H1 (cell line): ENCODE measurements at regions not wholly inside any gene's neighbourhood (a gene's known extent, or its start where the extent isn't known, plus 50 kb on each side); places are given as distances from the start of the nearest gene placed in this dataset.

Experiments used
- CTCF ChIA-PET: fragments of 300-600 bp; sonication (Branson Sonifier 250); formaldehyde crosslinking; loops from one replicate; lab custom pipeline; 2021; ENCODE audit not compliant: partially characterized antibody; lab: Charles Lee
- POLR2A ChIA-PET: fragments of 300-600 bp; sonication (Branson Sonifier 250); formaldehyde crosslinking; loops from one replicate; lab custom pipeline; 2021; ENCODE audit warnings: inconsistent platforms; ENCODE audit not compliant: partially characterized antibody; lab: Charles Lee
- DNase-seq, 2 experiments: peaks; one replicate each; pipeline versions ENCODE4 v3.0.0 to v3.0.0-alpha.2; 2010 to 2022; ENCODE audit warnings: low spot score in 2 of 2, low read depth in 1 of 2, mixed read lengths in 1 of 2
- FAIRE-seq: peaks from 2 replicates; lab custom pipeline; 2011; peaks lifted over from hg19 to GRCh38; lab: Jason Lieb, UNC
- H2AFZ ChIP-seq: 2 replicates; pipeline ENCODE4 v1.8.1; 2012; ENCODE audit warnings: low read length, inconsistent platforms
- H2AK5ac ChIP-seq: 2 replicates; pipeline ENCODE4 v1.6.1; 2013; ENCODE audit warnings: low read depth, low read length
- H2BK120ac ChIP-seq: replicated peaks from 2 replicates; pipeline ENCODE3; 2013; ENCODE audit warnings: low read depth, low read length, inconsistent platforms
- H2BK12ac ChIP-seq: 2 replicates; pipeline ENCODE4 v1.6.1; 2013; ENCODE audit warnings: low read depth, low read length
- H2BK15ac ChIP-seq: 2 replicates; pipeline ENCODE4 v1.6.1; 2013; ENCODE audit warnings: low read length
- H2BK20ac ChIP-seq: 2 replicates; pipeline ENCODE4 v1.6.1; 2013; ENCODE audit warnings: low read length
- H2BK5ac ChIP-seq: 2 replicates; pipeline ENCODE4 v1.6.1; 2013; ENCODE audit warnings: low read depth, low read length
- H3K14ac ChIP-seq: 2 replicates; pipeline ENCODE4 v1.6.1; 2013; ENCODE audit warnings: inconsistent platforms; ENCODE audit not compliant: insufficient read length
- H3K18ac ChIP-seq: 2 replicates; pipeline ENCODE4 v1.6.1; 2013; ENCODE audit warnings: low read length; ENCODE audit errors: extremely low read depth
- H3K23ac ChIP-seq: 2 replicates; pipeline ENCODE4 v1.6.1; 2013; ENCODE audit warnings: inconsistent platforms; ENCODE audit not compliant: insufficient read length
- H3K23me2 ChIP-seq: 2 replicates; pipeline ENCODE4 v1.6.1; 2013; ENCODE audit warnings: low read depth, low read length
- H3K27ac ChIP-seq: 2 replicates; pipeline ENCODE4 v1.6.1; 2011; ENCODE audit warnings: low read depth, low read length, inconsistent platforms
- H3K27me3 ChIP-seq, 4 experiments: replicated peaks in 1 of 4; 1 replicate in 1 of 4; 2 replicates in 3 of 4; pipeline versions ENCODE4 v1.6.1 to v1.8.1; 2011 to 2013; ENCODE audit warnings: low read length in 3 of 4, mild to moderate bottlenecking in 3 of 4, inconsistent platforms in 2 of 4, mixed read lengths in 2 of 4, moderate library complexity in 1 of 4; ENCODE audit not compliant: control insufficient read depth in 3 of 4, insufficient read depth in 3 of 4; ENCODE audit errors: extremely low read depth in 1 of 4
- H3K36me3 ChIP-seq, 4 experiments: 2 replicates each; pipeline versions ENCODE4 v1.6.1 to v1.8.1; 2011 to 2013; ENCODE audit warnings: mild to moderate bottlenecking in 4 of 4, low read length in 3 of 4, moderate library complexity in 2 of 4, control low read depth in 1 of 4, inconsistent platforms in 1 of 4; ENCODE audit not compliant: insufficient read depth in 4 of 4, control insufficient read depth in 2 of 4
- H3K4ac ChIP-seq: replicated peaks from 2 replicates; pipeline ENCODE3; 2013; ENCODE audit warnings: low read length, low read depth, mixed read lengths, inconsistent platforms; ENCODE audit not compliant: insufficient read length
- H3K4me1 ChIP-seq, 4 experiments: replicated peaks in 1 of 4; 1 replicate in 1 of 4; 2 replicates in 3 of 4; pipeline versions ENCODE4 v1.6.1 to v1.8.1; 2011 to 2013; ENCODE audit warnings: low read length in 3 of 4, inconsistent platforms in 2 of 4, mixed read lengths in 1 of 4; ENCODE audit not compliant: insufficient read depth in 4 of 4, control insufficient read depth in 3 of 4
- H3K4me2 ChIP-seq, 2 experiments: 2 replicates each; pipeline versions ENCODE4 v1.6.1 to v1.8.1; 2011 to 2013; ENCODE audit warnings: low read depth in 2 of 2, low read length in 2 of 2, control low read depth in 1 of 2, inconsistent platforms in 1 of 2, mild to moderate bottlenecking in 1 of 2; ENCODE audit not compliant: insufficient read depth in 1 of 2
- H3K4me3 ChIP-seq, 4 experiments: fragments of 200-600, 300-600 bp in 1 of 4; sonication (generic), shearing (Covaris generic), sonication (Bioruptor Twin) in 1 of 4; 2 replicates each; pipeline versions ENCODE4 v1.5.1 to v1.8.1; 2011 to 2016; ENCODE audit warnings: low read length in 4 of 4, low read depth in 3 of 4, control low read depth in 2 of 4, inconsistent platforms in 2 of 4, mild to moderate bottlenecking in 2 of 4, mixed read lengths in 1 of 4, moderate library complexity in 1 of 4; ENCODE audit not compliant: insufficient read depth in 2 of 4; ENCODE audit errors: extremely low read depth in 1 of 4
- H3K56ac ChIP-seq: replicated peaks from 2 replicates; pipeline ENCODE3; 2013; ENCODE audit warnings: low read depth, mild to moderate bottlenecking, mixed read lengths, low read length, inconsistent platforms; ENCODE audit not compliant: insufficient read length
- H3K79me1 ChIP-seq: 2 replicates; pipeline ENCODE4 v1.6.1; 2013; ENCODE audit warnings: low read depth, low read length, control low read depth
- H3K79me2 ChIP-seq, 2 experiments: 2 replicates each; pipeline versions ENCODE4 v1.6.1 to v1.8.1; 2012 to 2013; ENCODE audit warnings: low read length in 2 of 2, mild to moderate bottlenecking in 2 of 2, inconsistent platforms in 1 of 2; ENCODE audit not compliant: insufficient read depth in 2 of 2, control insufficient read depth in 1 of 2
- H3K9ac ChIP-seq, 4 experiments: replicated peaks in 1 of 4; 1 replicate in 1 of 4; 2 replicates in 3 of 4; pipeline versions ENCODE4 v1.6.1 to v1.8.1; 2011 to 2013; ENCODE audit warnings: low read depth in 3 of 4, low read length in 3 of 4, control low read depth in 2 of 4, mild to moderate bottlenecking in 2 of 4, moderate library complexity in 2 of 4, inconsistent platforms in 1 of 4; ENCODE audit errors: extremely low read depth in 1 of 4
- H3K9me3 ChIP-seq, 2 experiments: 2 replicates each; pipeline versions ENCODE4 v1.6.1 to v1.8.1; 2012 to 2013; ENCODE audit warnings: mild to moderate bottlenecking in 2 of 2, moderate library complexity in 2 of 2, control low read depth in 1 of 2, inconsistent platforms in 1 of 2, low read depth in 1 of 2, low read length in 1 of 2, mixed read lengths in 1 of 2; ENCODE audit not compliant: insufficient read depth in 2 of 2
- H4K20me1 ChIP-seq, 2 experiments: replicated peaks in 1 of 2; 2 replicates each; pipeline versions ENCODE3 to v1.8.1; 2011 to 2013; ENCODE audit warnings: inconsistent platforms in 2 of 2, low read length in 2 of 2, mild to moderate bottlenecking in 1 of 2; ENCODE audit not compliant: insufficient read depth in 2 of 2, control insufficient read depth in 1 of 2
- H4K5ac ChIP-seq: 2 replicates; pipeline ENCODE4 v1.6.1; 2013; ENCODE audit warnings: low read length, low read depth, mixed read lengths, inconsistent platforms; ENCODE audit not compliant: insufficient read length
- H4K8ac ChIP-seq: 2 replicates; pipeline ENCODE4 v1.8.0; 2013; ENCODE audit warnings: mild to moderate bottlenecking, moderate library complexity, low read length, inconsistent platforms; ENCODE audit not compliant: insufficient read depth; ENCODE audit errors: extremely low read depth
- H4K91ac ChIP-seq: replicated peaks from 2 replicates; pipeline ENCODE3; 2013; ENCODE audit warnings: low read length, mixed read lengths, inconsistent platforms; ENCODE audit not compliant: insufficient read length
- BACH1 ChIP-seq: IDR thresholded peaks from 2 replicates; pipeline ENCODE4 v1.6.1; 2012; ENCODE audit warnings: low read length, improper control_type of control experiment
- CTBP2 ChIP-seq: IDR thresholded peaks from 2 replicates; pipeline ENCODE4 v1.7.0; 2011; ENCODE audit warnings: borderline replicate concordance, mild to moderate bottlenecking, moderate library complexity, mixed read lengths, low read length; ENCODE audit not compliant: insufficient read depth, insufficient read length
- FOSL1 ChIP-seq: IDR thresholded peaks from 2 replicates; pipeline ENCODE4 v1.6.1; 2011; ENCODE audit warnings: mild to moderate bottlenecking, low read depth, low read length, moderate library complexity; ENCODE audit not compliant: insufficient read depth
- KDM1A ChIP-seq: fragments of 200-600, 300-600 bp; sonication (generic); IDR thresholded peaks from 2 replicates; pipeline ENCODE4 v1.7.1; 2016; ENCODE audit warnings: mild to moderate bottlenecking, low read length, borderline replicate concordance
- POLR2AphosphoS5 ChIP-seq: IDR thresholded peaks from 2 replicates; pipeline ENCODE4 v1.6.1; 2011; ENCODE audit warnings: low read depth, low read length
- RNF2 ChIP-seq: fragments of 200-900, 300-1000 bp; sonication (generic); IDR thresholded peaks from 2 replicates; pipeline ENCODE4 v1.7.1; 2016; ENCODE audit warnings: borderline replicate concordance, low read depth, mild to moderate bottlenecking, antibody characterized with exemption, low read length; ENCODE audit not compliant: poor library complexity, severe bottlenecking; ENCODE audit errors: missing control alignments
- SAP30 ChIP-seq: fragments of 300-600 bp; sonication (generic); IDR thresholded peaks from 2 replicates; pipeline ENCODE4 v1.7.1; 2012; ENCODE audit warnings: low read length, moderate library complexity, mild to moderate bottlenecking, inconsistent platforms; ENCODE audit not compliant: insufficient read depth, insufficient replicate concordance
- WGBS, 2 experiments: shearing (Covaris generic) in 1 of 2; methylation state at CpG; one replicate each; pipeline versions ENCODE4 v1.1.6 to v1.1.7; 2013 to 2015; ENCODE audit warnings: low lambda C conversion rate in 2 of 2, mixed read lengths in 2 of 2, inconsistent platforms in 1 of 2, low coverage in 1 of 2, missing lambda C conversion rate in 1 of 2; ENCODE audit not compliant: insufficient replicate concordance in 2 of 2, insufficient coverage in 1 of 2, insufficient read length in 1 of 2; ENCODE audit errors: extremely low coverage in 1 of 2, missing lambda C conversion rate in 1 of 2; 5-methylcytosine and 5-hydroxymethylcytosine counted together

GRCh38 chr10:44574596-44575480 is 189.9 kb upstream of the CXCL12 start:
- H3K4me2 ChIP-seq, result no peak overlapping the region
- no peak overlapping the region for H4K91ac ChIP-seq
- no peak overlapping the region for H3K18ac ChIP-seq
- H4K8ac ChIP-seq, result no peak overlapping the region
- no peaks in the 10 kb centered on the region for H3K36me3 ChIP-seq
- DNase-seq (no peak), FAIRE-seq (no peak)
- H3K23me2 ChIP-seq, result no peaks in the 10 kb centered on the region
- ChIA-PET CTCF (interaction anchor here (1.2 to 1.6 kb wide), 3 partner anchors 7 to 350 kb away, joined by 4 read pairs; no protein-coding TSS in a partner anchor), POLR2A (no interaction called here)
- H3K79me2 ChIP-seq, result no peaks in the 10 kb centered on the region
- H2BK120ac ChIP-seq, result no peak overlapping the region
- H3K4ac ChIP-seq, result no peak overlapping the region
- no peak overlapping the region for H2BK20ac ChIP-seq
- no peak overlapping the region for H2BK12ac ChIP-seq
- no peaks in the 10 kb centered on the region; a peak in 1 of 7 replicates for H3K27me3 ChIP-seq
- H3K79me1 ChIP-seq, result no peaks in the 10 kb centered on the region
- H3K56ac ChIP-seq, result no peak overlapping the region
- H4K5ac ChIP-seq, result no peak overlapping the region
- H3K14ac ChIP-seq, result no peak overlapping the region
- H4K20me1 ChIP-seq, result no peaks in the 10 kb centered on the region
- 89% methylated on average over 10 of the region's 10 CpGs; no CpG with 5 or more reads in 1 of the 2 experiments for WGBS, 2 experiments
- no peak overlapping the region for H2BK15ac ChIP-seq
- no peak overlapping the region for H3K4me3 ChIP-seq
- no peak overlapping the region for H2AFZ ChIP-seq
- H3K4me1 ChIP-seq, result no peaks in the 10 kb centered on the region
- no peak overlapping the region for H2BK5ac ChIP-seq
- no peak overlapping the region for H3K9ac ChIP-seq
- no peak overlapping the region for H3K23ac ChIP-seq
- H3K9me3 ChIP-seq, result no peaks in the 10 kb centered on the region
- no peak for TF ChIP-seq BACH1
- TF ChIP-seq KDM1A, result no peak
- no peak for TF ChIP-seq POLR2AphosphoS5
- no peak for TF ChIP-seq RNF2
- no peak for TF ChIP-seq FOSL1
- no peak for TF ChIP-seq CTBP2
- TF ChIP-seq SAP30, result no peak
- TF ChIP-seq, all 59 proteins: peak for 0
- no peak overlapping the region for H3K27ac ChIP-seq
- H2AK5ac ChIP-seq, result 0 out of 2 replicates have a peak overlapping the region, but pooled peaks have one; percentile 39
